ENCODE measurements at regions not wholly inside any gene's neighbourhood (a gene's known extent, or its start where the extent isn't known, plus 50 kb on each side); places are given as distances from the start of the nearest gene placed in this dataset.

GRCh38 chr6:3656076-3656475 lies 95.4 kb downstream of the PXDC1 start:
- no peaks in the 10 kb centered on the region for H3K79me2 ChIP-seq (ENCODE audit: low read length)
- no peaks in the 10 kb centered on the region for H3K9me2 ChIP-seq (replicated peaks; ENCODE audit: insufficient read depth, low read length)
- no peaks in the 10 kb centered on the region for H3F3A ChIP-seq (ENCODE audit: insufficient read depth, low read length)
- no peak overlapping the region for H3K9ac ChIP-seq (ENCODE audit: low read length)
- H2AFZ ChIP-seq (ENCODE audit: low read length): no peak overlapping the region
- TF ChIP-seq CTCF (IDR thresholded peaks at IDR 0.05; ENCODE audit: low read length): no peak
- TF ChIP-seq EZH2 (optimal IDR thresholded peaks at IDR 0.05; ENCODE audit: low read depth, low read length): no peak
- TF ChIP-seq EZH2phosphoT487 (IDR thresholded peaks at IDR 0.05; ENCODE audit: low read length): no peak
- H3K27ac ChIP-seq (ENCODE audit: low read length): no peak overlapping the region
- H3K4me1 ChIP-seq (ENCODE audit: low read length): no peaks in the 10 kb centered on the region
- no peaks in the 10 kb centered on the region for H4K20me1 ChIP-seq (ENCODE audit: insufficient read depth, low read length)
- no peak overlapping the region for H3K4me3 ChIP-seq (ENCODE audit: low read length)
- no peaks in the 10 kb centered on the region for H3K27me3 ChIP-seq (replicated peaks; ENCODE audit: insufficient read depth, low read length)
- H3K36me3 ChIP-seq (replicated peaks; ENCODE audit: insufficient read depth, low read length): no peaks in the 10 kb centered on the region
- no peak for DNase-seq
- no peak overlapping the region for H3K4me2 ChIP-seq (ENCODE audit: low read depth, low read length)
- no peaks in the 10 kb centered on the region for H3K9me3 ChIP-seq (replicated peaks; ENCODE audit: insufficient read depth, low read length)

GRCh38 chr6:3654898-3655297 lies 96.6 kb downstream of the PXDC1 start:
- H3K4me1 ChIP-seq (ENCODE audit: low read length): no peaks in the 10 kb centered on the region
- H3K27me3 ChIP-seq (replicated peaks; ENCODE audit: insufficient read depth, low read length): no peaks in the 10 kb centered on the region
- no peak for TF ChIP-seq EZH2phosphoT487 (IDR thresholded peaks at IDR 0.05; ENCODE audit: low read length)
- TF ChIP-seq CTCF (IDR thresholded peaks at IDR 0.05; ENCODE audit: low read length): no peak
- TF ChIP-seq EZH2 (optimal IDR thresholded peaks at IDR 0.05; ENCODE audit: low read depth, low read length): no peak
- H3K9me3 ChIP-seq (replicated peaks; ENCODE audit: insufficient read depth, low read length): no peaks in the 10 kb centered on the region
- no peaks in the 10 kb centered on the region for H3F3A ChIP-seq (ENCODE audit: insufficient read depth, low read length)
- no peaks in the 10 kb centered on the region for H4K20me1 ChIP-seq (ENCODE audit: insufficient read depth, low read length)
- no peaks in the 10 kb centered on the region for H3K36me3 ChIP-seq (replicated peaks; ENCODE audit: insufficient read depth, low read length)
- no peak for DNase-seq
- H3K27ac ChIP-seq (ENCODE audit: low read length): no peak overlapping the region
- H2AFZ ChIP-seq (ENCODE audit: low read length): no peak overlapping the region
- no peak overlapping the region for H3K4me3 ChIP-seq (ENCODE audit: low read length)
- H3K9ac ChIP-seq (ENCODE audit: low read length): no peak overlapping the region
- H3K9me2 ChIP-seq (replicated peaks; ENCODE audit: insufficient read depth, low read length): no peaks in the 10 kb centered on the region
- no peaks in the 10 kb centered on the region for H3K79me2 ChIP-seq (ENCODE audit: low read length)
- no peak overlapping the region for H3K4me2 ChIP-seq (ENCODE audit: low read depth, low read length)

GRCh38 chr6:3654436-3654835 lies 97.1 kb downstream of the PXDC1 start:
- Histone ChIP-seq H3K9me3 (replicated peaks; ENCODE audit: insufficient read depth, low read length) (no peaks in the 10 kb centered on the region), H3K4me2 (ENCODE audit: low read depth, low read length) (no peak overlapping the region), H3K27ac (ENCODE audit: low read length) (no peak overlapping the region), H3K9me2 (replicated peaks; ENCODE audit: insufficient read depth, low read length) (no peaks in the 10 kb centered on the region), H3F3A (ENCODE audit: insufficient read depth, low read length) (no peaks in the 10 kb centered on the region), H3K4me1 (ENCODE audit: low read length) (no peaks in the 10 kb centered on the region), H3K4me3 (ENCODE audit: low read length) (no peak overlapping the region), H3K27me3 (replicated peaks; ENCODE audit: insufficient read depth, low read length) (no peaks in the 10 kb centered on the region), H3K79me2 (ENCODE audit: low read length) (no peaks in the 10 kb centered on the region), H4K20me1 (ENCODE audit: insufficient read depth, low read length) (no peaks in the 10 kb centered on the region), H2AFZ (ENCODE audit: low read length) (no peak overlapping the region), H3K36me3 (replicated peaks; ENCODE audit: insufficient read depth, low read length) (no peaks in the 10 kb centered on the region), H3K9ac (ENCODE audit: low read length) (no peak overlapping the region)
- TF ChIP-seq EZH2phosphoT487 (IDR thresholded peaks at IDR 0.05; ENCODE audit: low read length) (no peak), EZH2 (optimal IDR thresholded peaks at IDR 0.05; ENCODE audit: low read depth, low read length) (no peak), CTCF (IDR thresholded peaks at IDR 0.05; ENCODE audit: low read length) (no peak)
- no peak for DNase-seq
